ENCODE measurements at regions not wholly inside any gene's neighbourhood (a gene's known extent, or its start where the extent isn't known, plus 50 kb on each side); places are given as distances from the start of the nearest gene placed in this dataset.
"Not testable (repeated sequence)": the region's sequence is repeated elsewhere in the genome, so short reads cannot be mapped to it uniquely, and the experiment has no call there.

DNA sequence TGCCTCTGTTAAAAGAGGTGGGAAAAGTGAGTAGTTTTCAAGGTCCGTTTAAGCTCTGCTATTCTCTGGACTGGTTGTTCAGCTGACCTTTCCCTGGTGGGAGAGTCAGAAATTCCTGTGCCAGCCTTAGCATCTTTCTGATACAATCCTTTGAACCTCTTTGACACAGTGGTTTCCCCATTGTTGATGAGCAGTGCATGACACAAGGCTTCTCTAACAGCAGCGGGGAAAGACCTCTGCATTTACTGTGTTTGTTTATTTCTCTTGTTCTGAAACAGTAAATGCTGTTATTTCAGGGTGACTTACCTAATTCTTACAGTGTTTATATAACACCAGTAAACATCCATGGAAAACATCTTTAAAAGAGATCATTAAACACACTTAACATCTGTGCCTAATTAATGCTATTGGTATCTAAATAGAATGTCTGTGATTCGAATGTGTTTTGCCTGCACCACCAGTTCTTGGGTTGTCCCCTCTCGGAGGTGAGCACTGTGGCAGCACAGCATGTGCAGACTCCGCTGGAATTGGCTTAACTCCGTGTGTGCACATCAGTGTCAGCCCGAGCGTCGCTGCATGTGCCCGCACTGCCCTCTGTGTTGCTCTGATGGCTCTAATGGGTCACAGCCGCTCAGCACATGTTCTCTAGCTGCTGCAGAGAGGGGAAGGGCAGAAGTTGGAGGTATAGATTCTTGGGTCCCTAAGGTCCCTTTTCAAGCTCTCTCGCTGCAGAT, 104.3 kb downstream of the TBC1D26 start:
- not testable (repeated sequence) for TF ChIP-seq EZH2 (IDR thresholded peaks at IDR 0.05); FOXP2 (optimal IDR thresholded peaks at IDR 0.05; ENCODE audit: control extremely low read depth, extremely low read length, insufficient read depth)
